ENCODE measurements at regions not wholly inside any gene's neighbourhood (a gene's known extent, or its start where the extent isn't known, plus 50 kb on each side); places are given as distances from the start of the nearest gene placed in this dataset.
"Not testable (repeated sequence)": the region's sequence is repeated elsewhere in the genome, so short reads cannot be mapped to it uniquely, and the experiment has no call there.

DNA sequence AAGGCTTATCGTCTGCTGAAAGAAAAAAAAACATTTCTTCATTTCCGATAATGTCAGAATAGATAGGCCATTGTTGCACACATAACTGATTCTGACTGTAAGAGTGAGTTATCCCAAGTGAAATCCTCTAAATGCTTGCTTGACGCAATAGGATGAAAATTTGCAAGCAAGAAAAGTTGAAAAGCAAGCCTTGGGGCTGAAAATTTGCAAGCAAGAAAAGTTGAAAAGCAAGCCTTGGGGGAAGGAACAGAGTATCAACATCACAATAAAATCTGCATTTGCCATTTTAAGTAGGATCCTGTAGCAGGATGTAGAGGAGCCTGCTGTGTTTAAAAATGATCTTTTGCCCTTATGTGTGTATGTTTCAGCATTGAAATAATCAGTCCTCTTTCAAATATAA lies 424.4 kb downstream of the KCNJ18 start:
- H3K27me3 ChIP-seq (ENCODE audit: insufficient read depth, low read length); H3K9me3 ChIP-seq (ENCODE audit: low read length); H2AFZ ChIP-seq (ENCODE audit: low read depth, low read length); H3K4me1 ChIP-seq (ENCODE audit: insufficient read depth, low read length); H3K36me3 ChIP-seq (ENCODE audit: insufficient read depth, low read length); H3K4me3 ChIP-seq (ENCODE audit: low read length): not testable (repeated sequence)

DNA sequence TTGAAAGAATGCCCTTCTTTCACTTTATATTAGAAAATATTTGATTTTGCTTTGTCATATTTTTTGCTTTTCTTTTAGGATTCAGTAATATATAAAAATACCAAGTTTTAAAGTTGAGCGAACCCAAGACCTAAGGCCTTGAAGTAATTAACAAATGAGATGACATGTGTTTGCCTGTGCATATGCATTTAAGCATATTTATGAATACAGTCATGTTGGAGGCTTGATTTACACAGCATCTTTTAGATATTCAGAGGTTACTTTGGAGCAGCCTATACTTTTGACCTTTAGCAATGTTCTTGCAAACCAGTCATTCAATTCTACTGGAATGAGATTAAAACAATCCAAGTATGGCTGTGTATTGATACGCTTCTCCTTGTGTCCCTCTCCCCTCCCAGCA lies 425.1 kb downstream of the KCNJ18 start:
- not testable (repeated sequence) for H3K9me3 ChIP-seq (ENCODE audit: low read length); H3K4me1 ChIP-seq (ENCODE audit: insufficient read depth, low read length); H3K27me3 ChIP-seq (ENCODE audit: insufficient read depth, low read length); H3K4me3 ChIP-seq (ENCODE audit: low read length); H3K36me3 ChIP-seq (ENCODE audit: insufficient read depth, low read length); H2AFZ ChIP-seq (ENCODE audit: low read depth, low read length)

DNA sequence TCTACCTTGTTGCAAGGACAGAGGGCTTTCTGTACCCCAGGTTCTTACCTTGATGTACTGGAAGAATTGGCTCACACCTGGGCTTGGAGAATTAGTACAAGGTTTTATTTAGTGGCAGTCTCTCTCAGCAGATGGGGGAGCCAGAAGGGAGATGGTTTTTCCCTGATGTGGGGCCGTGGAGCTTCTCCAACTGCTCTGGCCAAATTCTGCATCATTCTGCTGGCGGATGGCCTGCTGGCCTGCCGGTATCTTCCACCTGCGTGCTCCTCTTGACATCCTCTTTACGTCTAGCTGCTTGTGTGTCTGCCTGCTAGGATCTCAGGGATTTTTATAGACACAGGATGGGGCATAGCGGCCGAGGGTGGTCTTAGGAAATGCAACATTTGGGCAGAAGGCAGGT lies 426.7 kb downstream of the KCNJ18 start:
- not testable (repeated sequence) for H2AFZ ChIP-seq (ENCODE audit: low read depth, low read length); H3K36me3 ChIP-seq (ENCODE audit: insufficient read depth, low read length); H3K4me3 ChIP-seq (ENCODE audit: low read length); H3K27me3 ChIP-seq (ENCODE audit: insufficient read depth, low read length); H3K4me1 ChIP-seq (ENCODE audit: insufficient read depth, low read length); H3K9me3 ChIP-seq (ENCODE audit: low read length)

DNA sequence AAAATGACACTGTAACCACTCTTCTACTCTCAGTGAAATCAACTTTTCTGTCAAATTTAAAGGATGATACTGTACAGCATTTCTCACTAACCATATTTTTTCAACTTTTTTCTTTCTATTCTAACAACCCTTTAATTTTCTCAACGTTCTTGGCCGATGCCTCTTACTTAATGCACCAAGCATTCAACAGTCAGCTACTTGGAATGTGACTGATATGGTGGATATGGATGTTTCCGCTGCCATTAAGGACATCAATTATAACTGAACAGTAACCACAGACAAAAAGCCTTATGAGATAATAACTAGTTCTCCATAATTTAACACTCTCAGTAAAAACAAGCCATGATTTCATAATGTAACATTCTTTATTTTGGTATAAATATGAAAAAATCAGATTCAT lies 427.4 kb downstream of the KCNJ18 start:
- H3K4me3 ChIP-seq (ENCODE audit: low read length); H3K27me3 ChIP-seq (ENCODE audit: insufficient read depth, low read length): not testable (repeated sequence)

DNA sequence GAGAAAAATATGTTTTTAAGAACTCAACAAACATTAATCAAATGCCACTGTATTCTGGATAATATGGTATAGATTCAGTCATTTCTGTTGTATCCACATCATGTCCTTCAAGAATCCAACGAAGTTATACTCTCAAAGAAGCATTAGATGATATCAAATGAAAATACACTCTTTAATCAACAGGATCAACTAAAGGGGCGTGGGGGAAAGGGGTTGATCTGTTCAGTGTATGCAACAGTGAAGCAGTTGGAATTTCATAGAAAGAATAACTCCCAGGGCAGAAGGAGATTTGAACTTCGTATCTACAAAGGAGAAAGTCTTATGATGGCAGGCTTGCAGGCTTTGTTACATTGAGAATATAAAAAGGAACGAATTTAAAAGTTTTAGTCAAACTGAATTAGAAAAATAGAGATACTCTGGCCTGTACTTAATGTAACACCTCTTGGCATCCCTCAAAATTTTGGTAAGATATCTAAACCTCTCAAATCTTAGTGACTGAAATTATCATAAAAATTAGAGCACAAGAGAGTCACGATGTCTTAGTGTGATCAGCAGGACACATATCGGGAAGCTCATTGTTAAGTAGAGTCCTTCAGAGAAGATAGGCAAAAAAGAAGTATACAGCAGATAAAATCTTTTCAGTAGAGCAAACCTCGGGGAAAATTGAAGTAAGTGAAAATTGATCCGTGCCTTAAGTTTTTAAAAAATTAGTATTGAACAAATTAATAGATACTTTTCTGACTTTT lies 431.4 kb downstream of the KCNJ18 start:
- Histone ChIP-seq H2AFZ (ENCODE audit: low read depth, low read length) (peak overlapping the region; percentile 6), H3K36me3 (ENCODE audit: insufficient read depth, low read length) (no peaks in the 10 kb centered on the region), H3K9me3 (ENCODE audit: low read length) (no peaks in the 10 kb centered on the region), H3K4me1 (ENCODE audit: insufficient read depth, low read length) (no peaks in the 10 kb centered on the region), H3K4me3 (ENCODE audit: low read length) (no peak overlapping the region), H3K27me3 (ENCODE audit: insufficient read depth, low read length) (no peaks in the 10 kb centered on the region)

More for the DNA sequence above, 427.4 kb downstream of the KCNJ18 start:
- not testable (repeated sequence) for H3K9me3 ChIP-seq (ENCODE audit: low read length); H2AFZ ChIP-seq (ENCODE audit: low read depth, low read length); H3K36me3 ChIP-seq (ENCODE audit: insufficient read depth, low read length); H3K4me1 ChIP-seq (ENCODE audit: insufficient read depth, low read length)

DNA sequence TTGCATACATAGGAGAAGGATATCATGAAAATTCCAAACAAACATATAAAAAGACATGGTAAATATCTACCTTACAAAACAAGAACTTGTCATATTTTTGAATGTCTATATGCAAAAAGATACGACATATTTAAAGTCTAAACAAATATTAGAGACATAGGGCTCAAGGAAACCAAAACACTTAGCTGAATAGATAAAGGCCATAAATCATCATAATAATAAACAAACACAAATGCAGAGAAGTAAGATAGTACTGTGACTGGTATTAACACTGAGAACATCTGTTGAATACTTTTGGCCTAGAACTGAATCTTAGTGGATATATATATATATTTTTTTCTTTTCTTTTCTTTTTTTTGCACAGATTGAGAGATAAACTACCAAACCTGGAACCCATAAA lies 435.8 kb downstream of the KCNJ18 start:
- H3K27me3 ChIP-seq (ENCODE audit: insufficient read depth, low read length), result no peaks in the 10 kb centered on the region
- H3K9me3 ChIP-seq (ENCODE audit: low read length), result no peaks in the 10 kb centered on the region
- no peak overlapping the region for H2AFZ ChIP-seq (ENCODE audit: low read depth, low read length)
- no peaks in the 10 kb centered on the region for H3K36me3 ChIP-seq (ENCODE audit: insufficient read depth, low read length)
- no peaks in the 10 kb centered on the region for H3K4me1 ChIP-seq (ENCODE audit: insufficient read depth, low read length)
- H3K4me3 ChIP-seq (ENCODE audit: low read length), result no peak overlapping the region

GRCh38 chr17:22128723-22129122 lies 436.4 kb downstream of the KCNJ18 start:
- no peaks in the 10 kb centered on the region for H3K27me3 ChIP-seq (ENCODE audit: insufficient read depth, low read length)
- no peaks in the 10 kb centered on the region for H3K9me3 ChIP-seq (ENCODE audit: low read length)
- H3K4me1 ChIP-seq (ENCODE audit: insufficient read depth, low read length), result no peaks in the 10 kb centered on the region
- no peaks in the 10 kb centered on the region for H3K36me3 ChIP-seq (ENCODE audit: insufficient read depth, low read length)
- no peak overlapping the region for H2AFZ ChIP-seq (ENCODE audit: low read depth, low read length)
- no peak overlapping the region for H3K4me3 ChIP-seq (ENCODE audit: low read length)

- H3K4me1 ChIP-seq (ENCODE audit: insufficient read depth, low read length); H3K27me3 ChIP-seq (ENCODE audit: insufficient read depth, low read length); H3K36me3 ChIP-seq (ENCODE audit: insufficient read depth, low read length): not testable (repeated sequence)
Measured at GRCh38 chr17:22129920-22130319, 437.6 kb downstream of the KCNJ18 start.

DNA sequence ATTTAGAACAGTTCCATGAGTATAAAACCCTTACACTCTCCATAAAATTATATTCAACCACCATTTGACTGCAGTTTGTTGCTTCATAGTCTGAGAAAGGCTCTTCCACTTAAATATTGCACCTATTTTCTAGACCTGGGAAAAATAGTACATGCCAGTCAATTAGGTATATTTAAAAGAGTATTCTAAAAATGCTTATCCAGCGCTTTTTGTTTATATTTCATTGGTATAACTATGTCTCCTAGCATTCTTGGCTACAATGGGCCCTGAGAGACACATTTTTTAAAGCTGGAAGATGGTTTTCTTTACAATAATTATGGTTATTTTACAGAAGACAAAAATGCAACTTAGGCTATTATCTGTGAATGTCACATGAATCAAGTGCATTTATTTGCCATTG lies 439.4 kb downstream of the KCNJ18 start:
- Histone ChIP-seq H3K9me3 (ENCODE audit: low read length) (no peaks in the 10 kb centered on the region), H3K36me3 (ENCODE audit: insufficient read depth, low read length) (no peaks in the 10 kb centered on the region), H3K4me1 (ENCODE audit: insufficient read depth, low read length) (no peaks in the 10 kb centered on the region), H2AFZ (ENCODE audit: low read depth, low read length) (no peak overlapping the region), H3K27me3 (ENCODE audit: insufficient read depth, low read length) (no peaks in the 10 kb centered on the region), H3K4me3 (ENCODE audit: low read length) (no peak overlapping the region)

More at GRCh38 chr17:22129920-22130319, 437.6 kb downstream of the KCNJ18 start:
- H2AFZ ChIP-seq (ENCODE audit: low read depth, low read length); H3K4me3 ChIP-seq (ENCODE audit: low read length); H3K9me3 ChIP-seq (ENCODE audit: low read length): not testable (repeated sequence)

DNA sequence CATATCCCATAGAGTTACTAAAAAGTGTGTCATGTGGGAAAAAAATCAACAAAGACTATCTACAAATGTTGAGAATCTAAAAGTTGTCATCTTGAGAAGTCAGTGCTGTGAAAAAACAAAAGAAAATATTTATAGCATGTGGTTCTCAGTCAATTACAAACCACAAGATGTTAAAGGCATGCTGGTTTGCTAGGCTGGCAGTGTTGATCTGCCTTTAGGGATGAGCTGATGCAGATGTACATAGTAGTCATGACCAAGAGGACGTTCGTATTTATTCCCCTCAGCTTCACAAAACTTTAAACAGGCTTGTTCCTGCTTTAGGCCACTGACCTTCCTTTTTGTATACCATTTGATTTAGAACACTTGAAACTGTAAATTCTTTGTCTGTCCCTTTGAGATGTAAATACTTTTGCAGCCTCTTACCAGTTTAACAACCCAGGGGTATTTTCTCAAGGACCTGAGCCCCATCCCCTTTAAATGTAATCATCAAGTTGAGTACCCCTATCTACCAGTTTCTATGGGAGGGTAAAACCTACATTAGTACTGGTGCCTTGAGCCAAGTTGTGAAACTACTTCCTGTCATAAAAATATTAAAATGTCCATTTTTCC lies 446.6 kb downstream of the KCNJ18 start:
- no peak overlapping the region for H3K4me3 ChIP-seq (ENCODE audit: low read length)
- H3K9me3 ChIP-seq (ENCODE audit: low read length), result no peaks in the 10 kb centered on the region
- H3K36me3 ChIP-seq (ENCODE audit: insufficient read depth, low read length), result no peaks in the 10 kb centered on the region

GRCh38 chr17:22142091-22142490 lies 449.8 kb downstream of the KCNJ18 start:
- Histone ChIP-seq H3K9me3 (ENCODE audit: low read length) (no peaks in the 10 kb centered on the region), H3K4me3 (ENCODE audit: low read length) (no peak overlapping the region)

More for the DNA sequence above, 446.6 kb downstream of the KCNJ18 start:
- no peaks in the 10 kb centered on the region for H3K4me1 ChIP-seq (ENCODE audit: insufficient read depth, low read length)
- H3K27me3 ChIP-seq (ENCODE audit: insufficient read depth, low read length), result no peaks in the 10 kb centered on the region
- no peak overlapping the region for H2AFZ ChIP-seq (ENCODE audit: low read depth, low read length)

DNA sequence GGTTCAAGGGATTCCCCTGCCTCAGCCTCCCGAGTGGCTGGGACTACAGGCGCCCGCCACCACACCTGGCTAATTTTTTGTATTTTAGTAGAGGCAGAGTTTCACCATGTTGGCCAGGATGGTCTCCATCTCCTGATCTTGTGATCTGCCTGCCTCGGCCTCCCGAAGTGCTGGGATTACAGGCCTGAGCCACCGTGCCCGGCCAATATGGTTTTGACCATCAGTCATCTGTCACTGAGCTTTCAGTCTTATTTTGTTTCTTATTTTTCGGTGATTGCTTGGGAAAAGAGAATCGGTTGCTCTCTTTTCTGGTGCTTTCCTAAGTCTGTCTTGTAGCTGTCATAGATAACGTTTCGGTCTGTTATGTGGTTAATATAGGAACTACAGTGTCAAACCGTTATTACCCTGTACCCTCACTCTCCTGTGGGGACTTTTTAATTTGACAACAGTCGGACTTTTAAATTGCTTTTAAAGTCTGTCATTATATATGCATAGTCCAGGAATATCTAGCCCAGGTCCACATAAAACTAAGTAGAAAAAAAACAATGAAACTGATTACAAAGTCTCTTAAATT lies 453.4 kb downstream of the KCNJ18 start:
- no peaks in the 10 kb centered on the region for H3K4me1 ChIP-seq (ENCODE audit: insufficient read depth, low read length)
- no peak overlapping the region for H2AFZ ChIP-seq (ENCODE audit: low read depth, low read length)
- H3K9me3 ChIP-seq (ENCODE audit: low read length), result no peaks in the 10 kb centered on the region
- no peak overlapping the region for H3K4me3 ChIP-seq (ENCODE audit: low read length)
- no peaks in the 10 kb centered on the region for H3K36me3 ChIP-seq (ENCODE audit: insufficient read depth, low read length)
- no peaks in the 10 kb centered on the region for H3K27me3 ChIP-seq (ENCODE audit: insufficient read depth, low read length)

More at GRCh38 chr17:22142091-22142490, 449.8 kb downstream of the KCNJ18 start:
- Histone ChIP-seq H3K27me3 (ENCODE audit: insufficient read depth, low read length) (no peaks in the 10 kb centered on the region), H3K36me3 (ENCODE audit: insufficient read depth, low read length) (no peaks in the 10 kb centered on the region), H3K4me1 (ENCODE audit: insufficient read depth, low read length) (no peaks in the 10 kb centered on the region), H2AFZ (ENCODE audit: low read depth, low read length) (no peak overlapping the region)

DNA sequence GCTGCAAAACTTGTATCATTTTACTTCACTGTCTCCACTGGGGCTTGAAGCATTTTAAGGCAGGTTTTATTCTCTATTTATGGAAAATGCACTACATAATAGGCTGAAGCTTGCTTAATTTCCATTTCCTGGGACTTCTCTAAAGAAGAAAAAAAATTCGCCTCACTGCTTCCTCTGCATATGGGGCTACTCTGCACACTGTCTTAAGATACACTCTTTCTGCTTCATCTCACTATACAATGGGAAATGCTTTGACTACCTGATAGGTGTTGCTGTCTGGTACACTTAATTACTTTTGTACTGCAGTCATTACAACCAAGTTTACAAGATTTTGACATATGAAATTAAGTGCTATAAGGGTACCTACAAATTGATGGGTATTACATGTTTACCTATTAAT lies 466.0 kb downstream of the KCNJ18 start:
- Histone ChIP-seq H3K4me1 (ENCODE audit: insufficient read depth, low read length) (no peaks in the 10 kb centered on the region), H3K4me3 (ENCODE audit: low read length) (no peak overlapping the region), H3K9me3 (ENCODE audit: low read length) (no peaks in the 10 kb centered on the region), H2AFZ (ENCODE audit: low read depth, low read length) (no peak overlapping the region), H3K27me3 (ENCODE audit: insufficient read depth, low read length) (no peaks in the 10 kb centered on the region), H3K36me3 (ENCODE audit: insufficient read depth, low read length) (no peaks in the 10 kb centered on the region)
